Dedifferentiated amniotic fluid mesenchymal stem cell (primary cell): ENCODE measurements at regions not wholly inside any gene's neighbourhood (a gene's known extent, or its start where the extent isn't known, plus 50 kb on each side); places are given as distances from the start of the nearest gene placed in this dataset.

Experiments
- DNase-seq: peaks from one replicate; pipeline ENCODE4 v3.0.0-alpha.2; 2016; ENCODE audit errors: extremely low spot score

GRCh38 chr7:33754933-33755928 lies 150.1 kb upstream of the BMPER start:
- no peak for DNase-seq

GRCh38 chr7:33757050-33757449 lies 148.3 kb upstream of the BMPER start:
- DNase-seq: no peak

GRCh38 chr7:33757563-33758165 lies 147.7 kb upstream of the BMPER start:
- DNase-seq: no peak

- DNase-seq: no peak
These were observed 145.2 kb upstream of the BMPER start for GRCh38 chr7:33760146-33760545.

GRCh38 chr7:33760834-33761233 lies 144.5 kb upstream of the BMPER start:
- no peak for DNase-seq

GRCh38 chr7:33761449-33762080 lies 143.8 kb upstream of the BMPER start:
- DNase-seq: no peak

- no peak for DNase-seq
These were observed 143.0 kb upstream of the BMPER start for GRCh38 chr7:33762151-33762910.

- peak; percentile 27 for DNase-seq
These were observed 142.4 kb upstream of the BMPER start for GRCh38 chr7:33762911-33763306.

- no peak for DNase-seq
These were observed 140.4 kb upstream of the BMPER start for GRCh38 chr7:33764752-33765451.

GRCh38 chr7:33766405-33766804 lies 138.9 kb upstream of the BMPER start:
- no peak for DNase-seq

- DNase-seq: no peak
These were observed 135.4 kb upstream of the BMPER start for GRCh38 chr7:33769930-33770329.

GRCh38 chr7:33770576-33770975 lies 134.8 kb upstream of the BMPER start:
- no peak for DNase-seq

GRCh38 chr7:33771422-33771821 lies 133.9 kb upstream of the BMPER start:
- no peak for DNase-seq

- no peak for DNase-seq
These were observed 132.3 kb upstream of the BMPER start for GRCh38 chr7:33773053-33773452.

- no peak for DNase-seq
These were observed 130.4 kb upstream of the BMPER start for GRCh38 chr7:33774762-33775523.

GRCh38 chr7:33775790-33776189 lies 129.5 kb upstream of the BMPER start:
- DNase-seq: no peak

- DNase-seq: no peak
These were observed 128.6 kb upstream of the BMPER start for GRCh38 chr7:33776788-33777187.

GRCh38 chr7:33778195-33778594 lies 127.1 kb upstream of the BMPER start:
- no peak for DNase-seq

GRCh38 chr7:33779216-33779615 lies 126.1 kb upstream of the BMPER start:
- DNase-seq: no peak

- DNase-seq: no peak
These were observed 124.2 kb upstream of the BMPER start for GRCh38 chr7:33781167-33781566.

- no peak for DNase-seq
These were observed 123.5 kb upstream of the BMPER start for GRCh38 chr7:33781796-33782195.
